ENCODE measurements at regions not wholly inside any gene's neighbourhood (a gene's known extent, or its start where the extent isn't known, plus 50 kb on each side); places are given as distances from the start of the nearest gene placed in this dataset.

- Histone ChIP-seq H3K27ac (ENCODE audit: low read length) (no peak overlapping the region), H2AFZ (ENCODE audit: low read length) (no peak overlapping the region), H3K4me1 (ENCODE audit: insufficient read depth, low read length) (peaks cover 23% of the 10 kb centered on the region), H3K9ac (ENCODE audit: low read length) (no peak overlapping the region), H3K79me2 (ENCODE audit: low read length) (no peaks in the 10 kb centered on the region), H3F3A (ENCODE audit: low read length, unreplicated experiment) (no peaks in the 10 kb centered on the region), H3K4me2 (ENCODE audit: low read length) (no peak overlapping the region), H3K9me3 (ENCODE audit: low read length) (no peaks in the 10 kb centered on the region), H3K27me3 (ENCODE audit: low read length) (no peaks in the 10 kb centered on the region), H3K9me2 (replicated peaks; ENCODE audit: low read length) (no peaks in the 10 kb centered on the region), H3K4me3 (ENCODE audit: low read length) (no peak overlapping the region), H4K20me1 (ENCODE audit: low read length) (no peaks in the 10 kb centered on the region), H3K36me3 (ENCODE audit: low read depth, low read length) (no peaks in the 10 kb centered on the region)
- intact Hi-C loops (cut with micrococcal nuclease): loop anchor here (5.0 kb wide), 1 partner anchor 33 kb away; no protein-coding TSS in a partner anchor
- ChIA-PET CTCF (no interaction called here), POLR2A (ENCODE audit: unreplicated experiment) (no interaction called here)
- TF ChIP-seq EZH2 (IDR thresholded peaks at IDR 0.05; ENCODE audit: low read length, unreplicated experiment) (no peak), EZH2phosphoT487 (IDR thresholded peaks at IDR 0.05; ENCODE audit: borderline replicate concordance, low read length) (no peak), CTCF (conservative IDR thresholded peaks at IDR 0.05; ENCODE audit: low read depth, low read length) (no peak)
- ATAC-seq: no peak
- peak; percentile 12 for DNase-seq
- BruUV-seq (replicated peaks): no TSS peak
These were observed 106.2 kb downstream of the SMIM20 start for GRCh38 chr4:26020083-26020668.

- no peak overlapping the region for H3K4me3 ChIP-seq (ENCODE audit: low read length)
- TF ChIP-seq EZH2 (IDR thresholded peaks at IDR 0.05; ENCODE audit: low read length, unreplicated experiment) (no peak), EZH2phosphoT487 (IDR thresholded peaks at IDR 0.05; ENCODE audit: borderline replicate concordance, low read length) (no peak), CTCF (conservative IDR thresholded peaks at IDR 0.05; ENCODE audit: low read depth, low read length) (no peak)
- no peak for ATAC-seq
- intact Hi-C loops (cut with micrococcal nuclease): loop anchor here (5.0 kb wide), 1 partner anchor 34 kb away; no protein-coding TSS in a partner anchor
- no peak overlapping the region for H3K27ac ChIP-seq (ENCODE audit: low read length)
- no peaks in the 10 kb centered on the region for H3K9me2 ChIP-seq (replicated peaks; ENCODE audit: low read length)
- no peaks in the 10 kb centered on the region for H3K27me3 ChIP-seq (ENCODE audit: low read length)
- CTCF ChIA-PET: no interaction called here
- H3K9ac ChIP-seq (ENCODE audit: low read length): no peak overlapping the region
- no TSS peak for BruUV-seq (replicated peaks)
- peaks cover 23% of the 10 kb centered on the region for H3K4me1 ChIP-seq (ENCODE audit: insufficient read depth, low read length)
- no peak overlapping the region for H2AFZ ChIP-seq (ENCODE audit: low read length)
- H4K20me1 ChIP-seq (ENCODE audit: low read length): no peaks in the 10 kb centered on the region
- no peaks in the 10 kb centered on the region for H3K36me3 ChIP-seq (ENCODE audit: low read depth, low read length)
- H3F3A ChIP-seq (ENCODE audit: low read length, unreplicated experiment): no peaks in the 10 kb centered on the region
- no peaks in the 10 kb centered on the region for H3K79me2 ChIP-seq (ENCODE audit: low read length)
- H3K9me3 ChIP-seq (ENCODE audit: low read length): no peaks in the 10 kb centered on the region
- POLR2A ChIA-PET (ENCODE audit: unreplicated experiment): no interaction called here
- no peak overlapping the region for H3K4me2 ChIP-seq (ENCODE audit: low read length)
- no peak for DNase-seq
These were observed 106.9 kb downstream of the SMIM20 start for GRCh38 chr4:26020881-26021280.

Measured in PC-3 (cell line).